GM12873 (cell line): ENCODE measurements at regions not wholly inside any gene's neighbourhood (a gene's known extent, or its start where the extent isn't known, plus 50 kb on each side); places are given as distances from the start of the nearest gene placed in this dataset.

ENCODE experiments used
- TF ChIP-seq, protein P1 (sequence below): IDR thresholded peaks from 2 replicates; pipeline ENCODE4 v1.5.1; 2012; ENCODE audit warnings: low read depth, mild to moderate bottlenecking, moderate library complexity, low read length, control low read depth; ENCODE audit not compliant: insufficient read depth; ENCODE audit errors: missing control alignments

DNA sequence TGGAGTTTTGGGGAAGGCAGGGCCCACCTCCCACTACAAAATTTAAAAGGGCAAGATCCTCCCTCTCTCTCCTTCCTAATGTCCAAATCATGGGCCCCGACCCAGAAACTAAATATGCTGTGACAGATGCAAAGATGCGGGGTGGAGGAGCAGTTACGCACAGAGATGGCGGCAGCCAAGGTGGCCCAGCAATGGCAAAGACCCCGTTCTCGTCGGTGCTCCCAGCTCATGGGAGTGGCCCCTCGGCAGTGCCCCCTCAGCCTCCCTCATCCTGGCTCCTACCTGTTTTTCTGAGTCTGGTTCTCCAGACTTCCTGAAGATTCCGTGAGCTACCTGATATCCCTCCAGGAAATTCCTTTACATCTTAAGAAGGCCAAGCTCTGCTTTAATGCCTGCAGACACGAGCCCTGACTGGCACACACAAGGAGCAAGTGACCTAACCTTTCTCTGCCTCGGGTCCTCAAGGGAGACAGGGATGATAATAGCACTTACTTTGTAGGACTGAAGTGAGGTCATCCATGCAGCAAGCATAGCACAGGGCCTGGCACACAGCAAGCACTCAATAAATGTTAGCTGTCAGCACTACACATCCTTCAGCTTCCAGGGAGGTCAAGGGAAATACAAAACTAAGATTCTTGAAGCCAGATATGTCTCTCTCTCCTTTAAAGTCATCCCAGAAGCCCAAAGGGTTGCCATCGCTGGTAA lies 103.5 kb downstream of the LSM3 start:
- TF ChIP-seq, protein P1, sequence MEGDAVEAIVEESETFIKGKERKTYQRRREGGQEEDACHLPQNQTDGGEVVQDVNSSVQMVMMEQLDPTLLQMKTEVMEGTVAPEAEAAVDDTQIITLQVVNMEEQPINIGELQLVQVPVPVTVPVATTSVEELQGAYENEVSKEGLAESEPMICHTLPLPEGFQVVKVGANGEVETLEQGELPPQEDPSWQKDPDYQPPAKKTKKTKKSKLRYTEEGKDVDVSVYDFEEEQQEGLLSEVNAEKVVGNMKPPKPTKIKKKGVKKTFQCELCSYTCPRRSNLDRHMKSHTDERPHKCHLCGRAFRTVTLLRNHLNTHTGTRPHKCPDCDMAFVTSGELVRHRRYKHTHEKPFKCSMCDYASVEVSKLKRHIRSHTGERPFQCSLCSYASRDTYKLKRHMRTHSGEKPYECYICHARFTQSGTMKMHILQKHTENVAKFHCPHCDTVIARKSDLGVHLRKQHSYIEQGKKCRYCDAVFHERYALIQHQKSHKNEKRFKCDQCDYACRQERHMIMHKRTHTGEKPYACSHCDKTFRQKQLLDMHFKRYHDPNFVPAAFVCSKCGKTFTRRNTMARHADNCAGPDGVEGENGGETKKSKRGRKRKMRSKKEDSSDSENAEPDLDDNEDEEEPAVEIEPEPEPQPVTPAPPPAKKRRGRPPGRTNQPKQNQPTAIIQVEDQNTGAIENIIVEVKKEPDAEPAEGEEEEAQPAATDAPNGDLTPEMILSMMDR = no peak

DNA sequence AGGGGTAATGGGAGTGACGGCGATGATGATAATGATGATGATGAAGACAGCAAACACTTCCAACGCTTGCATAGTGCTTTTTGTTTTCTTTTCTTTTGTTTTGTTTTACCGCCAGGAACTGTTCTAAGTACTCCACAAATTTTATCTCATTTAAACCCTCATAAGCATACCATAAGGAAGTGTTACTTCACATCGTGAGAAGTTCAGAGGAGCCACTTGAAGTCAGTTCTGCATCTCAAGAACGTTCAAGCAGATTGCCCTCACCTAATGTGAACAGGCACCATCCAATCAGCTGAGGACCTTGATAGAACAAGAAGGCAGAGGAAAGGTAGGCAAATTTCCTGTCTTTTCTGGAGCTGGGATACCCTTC lies 104.1 kb downstream of the LSM3 start:
- TF ChIP-seq, protein P1 = no peak

DNA sequence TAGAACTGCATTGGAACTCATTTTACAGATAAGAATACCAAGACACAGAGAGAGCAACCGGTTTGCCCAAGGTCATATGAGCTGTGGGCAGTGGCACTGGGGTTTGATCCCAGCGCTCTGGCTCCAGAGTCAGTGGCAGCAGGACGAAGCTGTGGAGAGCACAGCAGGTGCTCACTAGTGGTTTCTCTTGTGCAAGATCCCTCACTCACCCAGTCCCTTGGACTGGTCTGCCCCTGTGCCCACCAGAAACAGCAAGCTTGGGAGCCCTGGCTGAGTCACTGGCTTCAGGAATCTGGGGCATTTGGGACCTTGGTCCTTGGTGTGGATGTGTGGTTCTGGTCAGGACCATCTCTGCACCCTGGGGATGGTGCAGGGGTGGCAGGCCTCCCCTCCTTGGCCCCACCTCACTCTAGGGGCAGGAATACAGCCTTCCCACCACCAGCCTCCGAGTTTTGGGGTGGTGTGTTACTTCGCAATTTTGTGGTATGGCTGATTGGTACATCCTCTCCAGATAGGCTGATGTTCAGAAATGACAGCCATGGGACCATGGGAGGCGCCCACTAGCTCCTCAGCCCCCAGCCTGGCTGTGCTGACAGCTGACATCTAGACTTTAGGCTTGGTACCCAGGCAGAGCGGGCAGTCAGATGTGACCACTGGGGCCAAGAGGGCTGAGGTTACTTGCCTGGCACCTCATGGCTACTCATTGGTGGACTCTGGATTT lies 104.6 kb downstream of the LSM3 start:
- TF ChIP-seq, protein P1 = no peak

DNA sequence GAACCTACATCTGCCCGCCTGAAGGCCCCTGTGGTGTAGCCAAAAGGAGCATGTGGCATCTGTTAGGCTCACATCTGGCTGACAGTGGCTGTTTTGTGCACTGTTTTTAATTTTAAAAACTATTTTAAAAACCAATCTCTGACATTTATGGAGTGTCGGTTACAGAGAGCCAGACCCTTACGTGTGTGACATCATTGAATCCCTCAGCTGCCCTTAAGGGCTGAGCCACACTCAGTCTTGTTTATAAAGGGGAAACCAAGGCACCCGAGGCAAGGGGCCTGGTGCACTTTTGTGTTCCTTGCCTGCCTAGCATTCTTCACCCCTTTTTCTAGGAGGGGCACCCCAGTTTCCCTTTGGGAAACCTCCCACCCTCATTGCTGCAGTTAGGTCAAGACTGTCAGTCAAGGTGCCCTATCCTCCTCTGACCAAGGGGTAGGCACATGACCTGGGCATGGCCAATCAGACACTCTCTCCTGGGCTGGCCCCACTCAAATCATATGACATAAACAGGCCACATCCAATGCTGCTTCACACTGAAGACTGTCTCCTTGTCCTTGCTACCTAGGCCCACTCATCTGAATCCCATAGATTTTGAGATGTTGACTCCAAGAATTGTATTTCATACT lies 105.3 kb downstream of the LSM3 start:
- TF ChIP-seq, protein P1 = no peak

DNA sequence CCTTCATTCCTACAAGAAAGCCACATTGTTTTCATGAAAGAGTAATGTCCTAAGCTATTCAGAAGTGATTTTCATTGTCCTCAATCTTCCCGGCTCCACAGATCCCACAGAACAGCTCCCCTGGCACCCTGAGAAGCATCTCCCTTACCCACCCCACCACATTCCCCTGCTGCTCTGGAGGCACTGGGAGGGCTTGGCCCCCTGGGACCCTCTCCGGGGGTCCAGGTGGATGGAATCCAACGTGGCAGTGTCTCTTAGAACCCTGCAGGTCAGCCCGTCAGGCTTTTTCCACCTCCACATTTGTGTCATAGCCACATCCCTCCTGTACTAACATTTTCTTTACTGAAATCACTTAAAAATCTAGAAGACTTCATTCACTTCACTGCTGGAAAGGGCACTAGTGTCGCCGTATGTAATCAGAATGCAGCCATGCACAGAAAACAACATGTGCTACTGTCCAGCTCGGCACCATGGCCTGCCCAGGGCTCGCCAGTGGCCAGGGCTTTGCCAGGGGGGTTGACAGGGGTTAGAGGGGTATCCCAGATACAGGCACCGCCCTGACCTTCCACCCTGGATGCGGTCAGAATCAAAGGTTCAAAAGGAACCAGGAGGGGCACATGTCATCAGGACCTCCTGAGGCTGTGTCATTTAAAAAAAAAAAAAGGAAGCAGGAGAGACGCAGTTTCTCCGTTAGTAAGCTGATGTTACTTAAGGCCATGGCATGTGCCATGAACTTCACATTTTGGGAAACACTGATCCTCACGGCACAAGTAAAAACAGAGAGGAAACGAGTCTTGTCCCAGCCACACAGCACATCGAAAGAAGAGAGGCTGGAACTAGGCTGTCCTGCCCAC lies 106.3 kb downstream of the LSM3 start:
- TF ChIP-seq, protein P1 = no peak

DNA sequence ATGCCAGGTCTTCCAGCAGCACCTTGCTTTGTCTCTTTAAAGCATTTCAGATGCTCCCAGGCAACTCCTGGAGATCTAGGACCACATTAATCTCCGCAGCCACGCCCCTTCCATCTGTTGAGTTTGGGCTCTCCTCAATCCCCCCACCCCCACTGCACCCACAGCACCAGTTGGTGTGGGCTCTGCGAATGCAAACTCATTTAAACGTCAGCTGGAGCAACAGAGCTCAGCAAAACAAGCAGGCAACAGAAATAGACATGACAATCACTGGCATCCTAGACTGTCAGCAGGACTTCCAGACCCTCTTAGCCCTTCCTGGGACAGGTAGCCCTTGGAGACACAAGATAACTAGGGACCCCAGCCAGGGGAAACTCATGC lies 106.9 kb downstream of the LSM3 start:
- TF ChIP-seq, protein P1 = no peak
